H9 (cell line): ENCODE measurements at regions not wholly inside any gene's neighbourhood (a gene's known extent, or its start where the extent isn't known, plus 50 kb on each side); places are given as distances from the start of the nearest gene placed in this dataset.

Source experiments
- DNase-seq: peaks from one replicate; pipeline ENCODE4 v3.0.0-alpha.2; 2017
- H2AFZ ChIP-seq: one replicate; pipeline ENCODE4 v1.6.1; 2013; ENCODE audit warnings: mild to moderate bottlenecking, low read length, control low read depth, moderate library complexity
- H2AK5ac ChIP-seq: 2 replicates; pipeline ENCODE4 v1.6.1; 2013; ENCODE audit warnings: low read length, control low read depth, mixed read lengths; ENCODE audit not compliant: insufficient read length
- H2BK120ac ChIP-seq: one replicate; pipeline ENCODE4 v1.6.1; 2013; ENCODE audit warnings: low read depth, mild to moderate bottlenecking, low read length, control low read depth, inconsistent platforms; ENCODE audit not compliant: poor library complexity, severe bottlenecking
- H2BK12ac ChIP-seq: 2 replicates; pipeline ENCODE4 v1.6.1; 2013; ENCODE audit warnings: low read length, control low read depth, mixed read lengths, low read depth; ENCODE audit not compliant: insufficient read length
- H2BK15ac ChIP-seq: 2 replicates; pipeline ENCODE4 v1.6.1; 2013; ENCODE audit warnings: low read depth, low read length, control low read depth
- H2BK20ac ChIP-seq: one replicate; pipeline ENCODE4 v1.6.1; 2013; ENCODE audit warnings: low read depth, mild to moderate bottlenecking, low read length, control low read depth, inconsistent platforms; ENCODE audit not compliant: poor library complexity, severe bottlenecking
- H2BK5ac ChIP-seq: 2 replicates; pipeline ENCODE4 v1.6.1; 2013; ENCODE audit warnings: low read length, control low read depth, mixed read lengths; ENCODE audit not compliant: insufficient read length
- H3K14ac ChIP-seq: 2 replicates; pipeline ENCODE4 v1.6.1; 2013; ENCODE audit warnings: low read length, control low read depth; ENCODE audit not compliant: insufficient read depth
- H3K18ac ChIP-seq: 2 replicates; pipeline ENCODE4 v1.6.1; 2013; ENCODE audit warnings: low read depth, mild to moderate bottlenecking, mixed read lengths, low read length, control low read depth; ENCODE audit not compliant: insufficient read length
- H3K23ac ChIP-seq: 2 replicates; pipeline ENCODE4 v1.6.1; 2013; ENCODE audit warnings: low read length, control low read depth, mixed read lengths, low read depth; ENCODE audit not compliant: insufficient read length
- H3K23me2 ChIP-seq: 2 replicates; pipeline ENCODE4 v1.6.1; 2013; ENCODE audit warnings: low read depth, mild to moderate bottlenecking, mixed read lengths, low read length, control low read depth; ENCODE audit not compliant: insufficient read length, poor library complexity, severe bottlenecking
- H3K27ac ChIP-seq: 2 replicates; pipeline ENCODE4 v1.5.1; 2013; ENCODE audit warnings: low read length, control low read depth, mixed read lengths, low read depth; ENCODE audit not compliant: insufficient read length
- H3K27me3 ChIP-seq: 2 replicates; pipeline ENCODE4 v1.6.1; 2013; ENCODE audit warnings: low read length, control low read depth, inconsistent platforms; ENCODE audit not compliant: insufficient read depth
- H3K4ac ChIP-seq: 2 replicates; pipeline ENCODE4 v1.6.1; 2013; ENCODE audit warnings: low read depth, mild to moderate bottlenecking, control low read depth, inconsistent platforms, low read length, moderate library complexity
- H3K4me1 ChIP-seq: 2 replicates; pipeline ENCODE4 v1.6.1; 2013; ENCODE audit warnings: low read length, control low read depth, inconsistent platforms; ENCODE audit not compliant: insufficient read depth
- H3K4me2 ChIP-seq: 2 replicates; pipeline ENCODE4 v1.6.1; 2013; ENCODE audit warnings: low read length, control low read depth, mixed read lengths; ENCODE audit not compliant: insufficient read length, insufficient read depth
- H3K56ac ChIP-seq: 2 replicates; pipeline ENCODE4 v1.6.1; 2013; ENCODE audit warnings: low read depth, mild to moderate bottlenecking, mixed read lengths, low read length, control low read depth; ENCODE audit not compliant: insufficient read length
- H3K79me1 ChIP-seq: 2 replicates; pipeline ENCODE4 v1.6.1; 2013; ENCODE audit warnings: low read depth, mild to moderate bottlenecking, moderate library complexity, low read length, control low read depth, inconsistent platforms; ENCODE audit not compliant: insufficient read depth, poor library complexity, severe bottlenecking
- H3K79me2 ChIP-seq: 2 replicates; pipeline ENCODE4 v1.6.1; 2013; ENCODE audit warnings: low read length, control low read depth, inconsistent platforms; ENCODE audit not compliant: insufficient read depth
- H3K9ac ChIP-seq: 2 replicates; pipeline ENCODE4 v1.6.1; 2013; ENCODE audit warnings: low read length, control low read depth, mixed read lengths; ENCODE audit not compliant: insufficient read length; ENCODE audit errors: extremely low read depth
- H3K9me3 ChIP-seq: one replicate; pipeline ENCODE4 v1.6.1; 2013; ENCODE audit warnings: low read depth, low read length, inconsistent platforms; ENCODE audit not compliant: control insufficient read depth
- H3T11ph ChIP-seq: one replicate; pipeline ENCODE4 v1.6.1; 2013; ENCODE audit warnings: mild to moderate bottlenecking, low read length, control low read depth, inconsistent platforms
- H4K20me1 ChIP-seq: one replicate; pipeline ENCODE4 v1.6.1; 2013; ENCODE audit not compliant: control insufficient read depth, insufficient read length, insufficient read depth
- H4K5ac ChIP-seq: 2 replicates; pipeline ENCODE4 v1.6.1; 2013; ENCODE audit warnings: low read depth, mild to moderate bottlenecking, mixed read lengths, low read length, control low read depth; ENCODE audit not compliant: insufficient read length
- H4K8ac ChIP-seq: replicated peaks from 2 replicates; pipeline ENCODE4 v1.6.1; 2013; ENCODE audit warnings: low read length, control low read depth, mixed read lengths, low read depth; ENCODE audit not compliant: insufficient read length
- H4K91ac ChIP-seq: 2 replicates; pipeline ENCODE4 v1.6.1; 2013; ENCODE audit warnings: low read depth, mild to moderate bottlenecking, moderate library complexity, mixed read lengths, low read length, control low read depth; ENCODE audit not compliant: insufficient read length
- H3K27ac Mint-ChIP-seq, 3 experiments: 2 replicates in 2 of 3; 3 replicates in 1 of 3; pipeline ENCODE4 v1.8.0; 2020 to 2021; ENCODE audit warnings: mixed read lengths in 3 of 3, mild to moderate bottlenecking in 1 of 3, moderate library complexity in 1 of 3
- H3K27me3 Mint-ChIP-seq: 2 replicates; pipeline ENCODE4 v1.8.0; 2021; ENCODE audit warnings: low read depth, mild to moderate bottlenecking, moderate library complexity, mixed read lengths
- H3K36me3 Mint-ChIP-seq, 3 experiments: 2 replicates in 2 of 3; 3 replicates in 1 of 3; pipeline ENCODE4 v1.8.0; 2020 to 2021; ENCODE audit warnings: low read depth in 3 of 3, mixed read lengths in 3 of 3; ENCODE audit not compliant: insufficient read depth in 1 of 3
- H3K4me1 Mint-ChIP-seq, 2 experiments: 2 replicates each; pipeline ENCODE4 v1.8.0; 2020; ENCODE audit warnings: mixed read lengths in 2 of 2
- H3K4me3 Mint-ChIP-seq, 2 experiments: 2 replicates in 1 of 2; 3 replicates in 1 of 2; pipeline ENCODE4 v1.8.0; 2020 to 2021; ENCODE audit warnings: mild to moderate bottlenecking in 2 of 2, mixed read lengths in 2 of 2, moderate library complexity in 1 of 2
- H3K9me3 Mint-ChIP-seq, 2 experiments: 2 replicates in 1 of 2; 3 replicates in 1 of 2; pipeline ENCODE4 v1.8.0; 2020; ENCODE audit warnings: mild to moderate bottlenecking in 2 of 2, mixed read lengths in 2 of 2, moderate library complexity in 1 of 2
- WGBS: extraction: QIAGEN DNeasy Blood & Tissue Kit; methylation state at CpG from one replicate; pipeline ENCODE4 v1.1.7; 2013; ENCODE audit warnings: missing lambda C conversion rate, low lambda C conversion rate, mixed read lengths; ENCODE audit not compliant: insufficient read length; ENCODE audit errors: extremely low coverage; 5-methylcytosine and 5-hydroxymethylcytosine counted together
- TF ChIP-seq, protein P1 (sequence below): fragments of 200-600 bp; sonication (generic); conservative IDR thresholded peaks from 3 replicates; pipeline ENCODE4 v1.8.0; 2021; ENCODE audit warnings: antibody characterized with exemption, mild to moderate bottlenecking

DNA sequence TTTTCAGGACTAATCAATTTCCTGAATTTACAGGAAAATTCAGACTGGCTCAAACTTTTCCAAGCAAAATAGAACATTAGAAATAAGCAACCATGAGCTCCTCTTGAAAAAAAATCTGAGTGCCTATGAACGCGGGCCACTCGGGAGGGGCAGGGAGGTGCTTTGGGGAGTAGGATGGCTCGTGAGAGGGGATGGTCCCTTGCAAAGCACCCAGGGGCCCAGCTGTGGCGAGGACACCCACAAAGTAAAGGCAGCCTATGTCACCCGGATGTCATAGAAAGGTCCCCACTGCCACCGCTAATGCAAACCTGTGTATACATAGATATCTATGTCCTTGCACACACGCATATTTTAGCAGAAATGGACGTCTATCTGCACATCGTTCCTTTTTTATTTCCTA lies 309.9 kb downstream of the ADGRD1 start:
- Histone ChIP-seq H4K20me1 (no peaks in the 10 kb centered on the region), H3K79me2 (no peaks in the 10 kb centered on the region), H2AK5ac (no peak overlapping the region), H4K91ac (no peak overlapping the region), H3K4me2 (no peak overlapping the region), H3K9me3 (no peaks in the 10 kb centered on the region), H4K8ac (no peak overlapping the region), H3K4ac (no peak overlapping the region), H3T11ph (no peak overlapping the region), H3K18ac (no peak overlapping the region), H3K56ac (no peak overlapping the region), H2BK20ac (no peak overlapping the region), H3K23ac (no peak overlapping the region), H2BK120ac (no peak overlapping the region), H2BK5ac (no peak overlapping the region), H3K79me1 (no peaks in the 10 kb centered on the region), H3K23me2 (no peaks in the 10 kb centered on the region), H3K27ac (no peak overlapping the region), H2BK15ac (no peak overlapping the region), H2AFZ (no peak overlapping the region), H2BK12ac (no peak overlapping the region), H4K5ac (no peak overlapping the region), H3K27me3 (no peaks in the 10 kb centered on the region), H3K9ac (no peak overlapping the region), H3K14ac (no peak overlapping the region), H3K4me1 (no peaks in the 10 kb centered on the region)
- TF ChIP-seq, protein P1, sequence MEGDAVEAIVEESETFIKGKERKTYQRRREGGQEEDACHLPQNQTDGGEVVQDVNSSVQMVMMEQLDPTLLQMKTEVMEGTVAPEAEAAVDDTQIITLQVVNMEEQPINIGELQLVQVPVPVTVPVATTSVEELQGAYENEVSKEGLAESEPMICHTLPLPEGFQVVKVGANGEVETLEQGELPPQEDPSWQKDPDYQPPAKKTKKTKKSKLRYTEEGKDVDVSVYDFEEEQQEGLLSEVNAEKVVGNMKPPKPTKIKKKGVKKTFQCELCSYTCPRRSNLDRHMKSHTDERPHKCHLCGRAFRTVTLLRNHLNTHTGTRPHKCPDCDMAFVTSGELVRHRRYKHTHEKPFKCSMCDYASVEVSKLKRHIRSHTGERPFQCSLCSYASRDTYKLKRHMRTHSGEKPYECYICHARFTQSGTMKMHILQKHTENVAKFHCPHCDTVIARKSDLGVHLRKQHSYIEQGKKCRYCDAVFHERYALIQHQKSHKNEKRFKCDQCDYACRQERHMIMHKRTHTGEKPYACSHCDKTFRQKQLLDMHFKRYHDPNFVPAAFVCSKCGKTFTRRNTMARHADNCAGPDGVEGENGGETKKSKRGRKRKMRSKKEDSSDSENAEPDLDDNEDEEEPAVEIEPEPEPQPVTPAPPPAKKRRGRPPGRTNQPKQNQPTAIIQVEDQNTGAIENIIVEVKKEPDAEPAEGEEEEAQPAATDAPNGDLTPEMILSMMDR, result no peak
- H3K9me3 Mint-ChIP-seq, result no peaks in the 10 kb centered on the region
- peaks cover 4 to 15% of the 10 kb centered on the region in 2 experiments; a peak in 3 of 4 replicates for H3K4me1 Mint-ChIP-seq
- WGBS, result no CpG with 5 or more reads among the region's 10 CpGs
- no peak for DNase-seq
- H3K36me3 Mint-ChIP-seq, result peaks cover 0 to 2% (median 0%) of the 10 kb centered on the region in 3 experiments; a peak in 1 of 7 replicates
- peaks cover 4% of the 10 kb centered on the region for H3K27me3 Mint-ChIP-seq
- no peak overlapping the region for H3K4me3 Mint-ChIP-seq
- H3K27ac Mint-ChIP-seq, result no peak overlapping the region
